ENCODE measurements at regions not wholly inside any gene's neighbourhood (a gene's known extent, or its start where the extent isn't known, plus 50 kb on each side); places are given as distances from the start of the nearest gene placed in this dataset.
A peak's percentile ranks its signal among the peaks of the same experiment; 100 is the strongest.

- H3K27me3 Mint-ChIP-seq (ENCODE audit: low read depth in 3 of 3), result no peaks in the 10 kb centered on the region
- peaks cover 37% of the 10 kb centered on the region for H3K4me1 Mint-ChIP-seq
- Histone ChIP-seq H3K9me3 (replicated peaks in 1 of 2; ENCODE audit: control insufficient read depth in 1 of 2, insufficient read depth in 1 of 2, low read length in 2 of 2) (no peaks in the 10 kb centered on the region), H3K79me2 (ENCODE audit: insufficient read depth, low read length) (no peaks in the 10 kb centered on the region), H3K27ac (ENCODE audit: low read depth in 1 of 2, low read length in 2 of 2) (peak overlapping the region; percentile 54 to 69), H3K36me3 (replicated peaks in 1 of 2; ENCODE audit: control insufficient read depth in 1 of 2, insufficient read depth in 2 of 2, low read length in 2 of 2) (no peaks in the 10 kb centered on the region), H3K4me1 (ENCODE audit: control insufficient read depth in 1 of 2, insufficient read depth in 2 of 2, low read length in 2 of 2) (peaks cover 38 to 47% of the 10 kb centered on the region in 2 donors), H3K4me2 (replicated peaks; ENCODE audit: extremely low read depth, low read length, poor library complexity, severe bottlenecking) (peak overlapping the region; percentile 39), H4K20me1 (ENCODE audit: insufficient read depth, low read length) (no peaks in the 10 kb centered on the region), H3K27me3 (ENCODE audit: control insufficient read depth in 2 of 2, insufficient read depth in 2 of 2, low read length in 2 of 2) (no peaks in the 10 kb centered on the region), H2AFZ (ENCODE audit: insufficient read depth, low read depth, low read length, poor library complexity, severe bottlenecking) (no peak overlapping the region), H3K4me3 (replicated peaks in 1 of 3; ENCODE audit: low read depth in 2 of 3, low read length in 3 of 3) (peak overlapping the region in 1 of 3 experiments; percentile 6), H3K9ac (ENCODE audit: insufficient read depth, low read length, poor library complexity, severe bottlenecking) (no peak overlapping the region)
- peaks cover 0 to 2% (median 0%) of the 10 kb centered on the region in 7 donors for H3K9me3 Mint-ChIP-seq
- peak; percentile 75 to 85 (median 77) for DNase-seq
- no CpG with 5 or more reads among the region's 5 CpGs for WGBS (ENCODE audit: insufficient coverage)
- intact Hi-C loops (cut with micrococcal nuclease), result no loop called here
- TF ChIP-seq CTCF (IDR thresholded peaks at IDR 0.05), result no peak
- H3K4me3 Mint-ChIP-seq, result peak overlapping the region in 1 of 2 donors; percentile 51
- H3K27ac Mint-ChIP-seq, result peak overlapping the region; percentile 85 to 94 (median 89)
- H3K36me3 Mint-ChIP-seq, result no peaks in the 10 kb centered on the region
Measured at GRCh38 chr6:105832313-105832761, 253.8 kb upstream of the PRDM1 start.

DNA sequence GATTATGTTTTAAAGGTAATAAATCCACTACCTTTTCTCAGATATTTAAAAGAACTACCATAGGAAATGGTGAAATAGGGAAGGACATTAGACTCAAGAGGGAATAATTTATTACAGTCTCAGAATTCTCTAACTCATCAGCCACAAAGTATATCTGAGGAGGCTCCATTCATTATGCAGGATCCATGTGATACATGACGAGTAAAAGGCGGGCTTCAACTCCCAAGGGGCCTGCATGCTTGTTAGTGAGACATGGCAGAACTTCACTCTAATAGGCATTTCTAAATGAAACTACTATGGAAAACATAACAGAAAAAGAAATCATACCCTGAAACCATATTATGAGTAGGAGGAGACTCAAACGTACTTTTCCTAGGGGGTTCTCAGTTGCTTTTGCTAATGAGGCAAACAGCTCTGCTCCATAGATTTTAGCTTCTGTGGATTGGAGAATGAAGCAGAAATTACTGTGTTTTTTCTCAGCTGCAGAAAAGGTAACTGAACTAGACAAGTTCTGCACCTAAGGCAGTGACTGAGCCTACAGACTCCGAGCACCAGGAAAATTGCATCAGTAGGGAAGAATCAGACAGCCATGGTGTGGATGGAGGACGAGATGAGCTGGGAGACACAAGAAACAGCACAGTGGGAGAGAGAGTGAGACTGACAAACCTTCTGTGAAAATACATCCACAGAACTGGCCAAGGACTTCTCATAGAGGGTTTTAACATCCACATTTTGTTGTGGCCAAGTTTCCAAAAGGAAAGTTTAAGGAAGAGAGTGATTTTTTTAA, 254.6 kb upstream of the PRDM1 start:
- WGBS (ENCODE audit: insufficient coverage), result 92% methylated on average over 2 of the region's 5 CpGs
- peak overlapping the region in 1 of 2 donors; percentile 69 for H3K27ac ChIP-seq (ENCODE audit: low read depth in 1 of 2, low read length in 2 of 2)
- no peak overlapping the region for H2AFZ ChIP-seq (ENCODE audit: insufficient read depth, low read depth, low read length, poor library complexity, severe bottlenecking)
- Mint-ChIP-seq H3K36me3 (no peaks in the 10 kb centered on the region), H3K27me3 (ENCODE audit: low read depth in 3 of 3) (no peaks in the 10 kb centered on the region), H3K9me3 (peaks cover 0 to 7% (median 2%) of the 10 kb centered on the region in 7 donors), H3K4me3 (no peak overlapping the region), H3K27ac (peak overlapping the region in 6 of 7 donors; percentile 86 to 94 (median 90)), H3K4me1 (peaks cover 35% of the 10 kb centered on the region)
- H3K4me2 ChIP-seq (replicated peaks; ENCODE audit: extremely low read depth, low read length, poor library complexity, severe bottlenecking), result peak overlapping the region; percentile 39
- H3K36me3 ChIP-seq (replicated peaks in 1 of 2; ENCODE audit: control insufficient read depth in 1 of 2, insufficient read depth in 2 of 2, low read length in 2 of 2), result no peaks in the 10 kb centered on the region
- TF ChIP-seq CTCF (IDR thresholded peaks at IDR 0.05), result no peak
- no peak for DNase-seq
- no peaks in the 10 kb centered on the region for H3K79me2 ChIP-seq (ENCODE audit: insufficient read depth, low read length)
- no peaks in the 10 kb centered on the region for H4K20me1 ChIP-seq (ENCODE audit: insufficient read depth, low read length)
- H3K9ac ChIP-seq (ENCODE audit: insufficient read depth, low read length, poor library complexity, severe bottlenecking), result no peak overlapping the region
- H3K9me3 ChIP-seq (replicated peaks in 1 of 2; ENCODE audit: control insufficient read depth in 1 of 2, insufficient read depth in 1 of 2, low read length in 2 of 2), result no peaks in the 10 kb centered on the region
- peak overlapping the region in 1 of 3 experiments; percentile 6 for H3K4me3 ChIP-seq (replicated peaks in 1 of 3; ENCODE audit: low read depth in 2 of 3, low read length in 3 of 3)
- intact Hi-C loops (cut with micrococcal nuclease), result no loop called here
- no peaks in the 10 kb centered on the region for H3K27me3 ChIP-seq (ENCODE audit: control insufficient read depth in 2 of 2, insufficient read depth in 2 of 2, low read length in 2 of 2)
- H3K4me1 ChIP-seq (ENCODE audit: control insufficient read depth in 1 of 2, insufficient read depth in 2 of 2, low read length in 2 of 2), result peaks cover 38 to 47% of the 10 kb centered on the region in 2 donors
